Endodermal cell (in vitro differentiated cells): ENCODE measurements at regions not wholly inside any gene's neighbourhood (a gene's known extent, or its start where the extent isn't known, plus 50 kb on each side); places are given as distances from the start of the nearest gene placed in this dataset.

ENCODE experiments used
- DNase-seq: peaks from one replicate; pipeline ENCODE4 v3.0.0-alpha.2; 2017
- H3K27ac ChIP-seq: 2 replicates; pipeline ENCODE4 v1.5.1; 2013; ENCODE audit warnings: mild to moderate bottlenecking, low read depth, low read length, moderate library complexity
- H3K27me3 ChIP-seq: 2 replicates; pipeline ENCODE4 v1.6.1; 2013; ENCODE audit warnings: mild to moderate bottlenecking, low read length, moderate library complexity; ENCODE audit not compliant: insufficient read depth, control insufficient read depth, poor library complexity, severe bottlenecking
- H3K36me3 ChIP-seq: 2 replicates; pipeline ENCODE4 v1.7.0; 2013; ENCODE audit warnings: mild to moderate bottlenecking, low read length, moderate library complexity; ENCODE audit not compliant: control insufficient read depth, insufficient read depth
- H3K4me1 ChIP-seq: one replicate; pipeline ENCODE4 v1.7.0; 2013; ENCODE audit warnings: low read length; ENCODE audit not compliant: control insufficient read depth, insufficient read depth
- H3K4me3 ChIP-seq: 2 replicates; pipeline ENCODE4 v1.5.1; 2013; ENCODE audit warnings: mild to moderate bottlenecking, low read length, moderate library complexity
- H3K9ac ChIP-seq: 2 replicates; pipeline ENCODE4 v1.6.1; 2013; ENCODE audit warnings: mild to moderate bottlenecking, low read length, moderate library complexity; ENCODE audit not compliant: poor library complexity, severe bottlenecking; ENCODE audit errors: extremely low read depth
- H3K9me3 ChIP-seq: 2 replicates; pipeline ENCODE4 v1.6.1; 2013; ENCODE audit warnings: mild to moderate bottlenecking, low read length, moderate library complexity; ENCODE audit not compliant: control insufficient read depth
- H3K27ac Mint-ChIP-seq: 2 replicates; pipeline ENCODE4 v1.8.0; 2020; ENCODE audit warnings: mixed read lengths
- H3K27me3 Mint-ChIP-seq: 2 replicates; pipeline ENCODE4 v1.8.0; 2021; ENCODE audit warnings: mild to moderate bottlenecking, mixed read lengths; ENCODE audit not compliant: insufficient read depth
- H3K36me3 Mint-ChIP-seq: 2 replicates; pipeline ENCODE4 v1.8.0; 2020; ENCODE audit warnings: low read depth, mixed read lengths
- H3K4me1 Mint-ChIP-seq: 2 replicates; pipeline ENCODE4 v1.8.0; 2020; ENCODE audit warnings: mixed read lengths
- H3K4me3 Mint-ChIP-seq: 2 replicates; pipeline ENCODE4 v1.8.0; 2020; ENCODE audit warnings: mild to moderate bottlenecking, moderate library complexity, mixed read lengths
- H3K9me3 Mint-ChIP-seq: 2 replicates; pipeline ENCODE4 v1.8.0; 2020; ENCODE audit warnings: mild to moderate bottlenecking, mixed read lengths
- WGBS, 2 experiments: methylation state at CpG; one replicate each; pipeline versions ENCODE4 v1.1.5 to v1.1.7; 2013; ENCODE audit warnings: missing lambda C conversion rate in 2 of 2, mixed read lengths in 1 of 2; ENCODE audit not compliant: insufficient coverage in 1 of 2, insufficient read length in 1 of 2; 5-methylcytosine and 5-hydroxymethylcytosine counted together
- TF ChIP-seq, protein P1 (sequence below): fragments of 200-600 bp; sonication (generic); conservative IDR thresholded peaks from 2 replicates; pipeline ENCODE4 v1.5.0; 2021; ENCODE audit warnings: antibody characterized with exemption, mild to moderate bottlenecking

- H3K27ac ChIP-seq, result no peak overlapping the region
- Mint-ChIP-seq H3K36me3 (no peaks in the 10 kb centered on the region), H3K9me3 (peaks cover 6% of the 10 kb centered on the region), H3K4me3 (no peak overlapping the region), H3K27ac (no peak overlapping the region), H3K4me1 (no peaks in the 10 kb centered on the region), H3K27me3 (no peaks in the 10 kb centered on the region)
- H3K27me3 ChIP-seq, result no peaks in the 10 kb centered on the region
- H3K9me3 ChIP-seq, result peaks cover 12% of the 10 kb centered on the region
- H3K4me1 ChIP-seq, result no peaks in the 10 kb centered on the region
- no peaks in the 10 kb centered on the region for H3K36me3 ChIP-seq
- TF ChIP-seq, protein P1, sequence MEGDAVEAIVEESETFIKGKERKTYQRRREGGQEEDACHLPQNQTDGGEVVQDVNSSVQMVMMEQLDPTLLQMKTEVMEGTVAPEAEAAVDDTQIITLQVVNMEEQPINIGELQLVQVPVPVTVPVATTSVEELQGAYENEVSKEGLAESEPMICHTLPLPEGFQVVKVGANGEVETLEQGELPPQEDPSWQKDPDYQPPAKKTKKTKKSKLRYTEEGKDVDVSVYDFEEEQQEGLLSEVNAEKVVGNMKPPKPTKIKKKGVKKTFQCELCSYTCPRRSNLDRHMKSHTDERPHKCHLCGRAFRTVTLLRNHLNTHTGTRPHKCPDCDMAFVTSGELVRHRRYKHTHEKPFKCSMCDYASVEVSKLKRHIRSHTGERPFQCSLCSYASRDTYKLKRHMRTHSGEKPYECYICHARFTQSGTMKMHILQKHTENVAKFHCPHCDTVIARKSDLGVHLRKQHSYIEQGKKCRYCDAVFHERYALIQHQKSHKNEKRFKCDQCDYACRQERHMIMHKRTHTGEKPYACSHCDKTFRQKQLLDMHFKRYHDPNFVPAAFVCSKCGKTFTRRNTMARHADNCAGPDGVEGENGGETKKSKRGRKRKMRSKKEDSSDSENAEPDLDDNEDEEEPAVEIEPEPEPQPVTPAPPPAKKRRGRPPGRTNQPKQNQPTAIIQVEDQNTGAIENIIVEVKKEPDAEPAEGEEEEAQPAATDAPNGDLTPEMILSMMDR, result no peak
- no peak overlapping the region for H3K4me3 ChIP-seq
- no peak overlapping the region for H3K9ac ChIP-seq
- 94% methylated on average over 8 of the region's 8 CpGs for WGBS, 2 experiments
- no peak for DNase-seq
Measured at GRCh38 chr10:28075424-28075823, 76.5 kb upstream of the ODAD2 start.

- Mint-ChIP-seq H3K36me3 (peaks cover 4% of the 10 kb centered on the region), H3K27me3 (no peaks in the 10 kb centered on the region), H3K4me1 (no peaks in the 10 kb centered on the region), H3K4me3 (no peak overlapping the region), H3K27ac (no peak overlapping the region), H3K9me3 (peaks cover 6% of the 10 kb centered on the region)
- Histone ChIP-seq H3K9ac (no peak overlapping the region), H3K36me3 (no peaks in the 10 kb centered on the region), H3K9me3 (peaks cover 12% of the 10 kb centered on the region), H3K4me3 (no peak overlapping the region), H3K27ac (no peak overlapping the region), H3K4me1 (no peaks in the 10 kb centered on the region), H3K27me3 (no peaks in the 10 kb centered on the region)
- TF ChIP-seq, protein P1, result no peak
- WGBS, 2 experiments, result 90 to 100% methylated on average over 1 of the region's 1 CpG
- no peak for DNase-seq
Measured at GRCh38 chr10:28072573-28072972, 73.7 kb upstream of the ODAD2 start.

- TF ChIP-seq, protein P1, result no peak
- no peaks in the 10 kb centered on the region for H3K9me3 Mint-ChIP-seq
- peaks cover 5% of the 10 kb centered on the region for H3K36me3 Mint-ChIP-seq
- peaks cover 8% of the 10 kb centered on the region for H3K4me1 Mint-ChIP-seq
- DNase-seq, result no peak
- no peak overlapping the region for H3K27ac Mint-ChIP-seq
- H3K36me3 ChIP-seq, result no peaks in the 10 kb centered on the region
- no peak overlapping the region for H3K4me3 Mint-ChIP-seq
- H3K27ac ChIP-seq, result no peak overlapping the region
- H3K27me3 Mint-ChIP-seq, result no peaks in the 10 kb centered on the region
- no peak overlapping the region for H3K4me3 ChIP-seq
- no peaks in the 10 kb centered on the region for H3K4me1 ChIP-seq
- H3K9me3 ChIP-seq, result no peaks in the 10 kb centered on the region
- no peaks in the 10 kb centered on the region for H3K27me3 ChIP-seq
- 86 to 100% methylated on average over 2 to 5 of the region's 5 CpGs for WGBS, 2 experiments
- H3K9ac ChIP-seq, result no peak overlapping the region
Measured at GRCh38 chr10:28060031-28060607, 61.2 kb upstream of the ODAD2 start.
